Kidney epithelial cell (primary cell): ENCODE measurements at regions not wholly inside any gene's neighbourhood (a gene's known extent, or its start where the extent isn't known, plus 50 kb on each side); places are given as distances from the start of the nearest gene placed in this dataset.

Source experiments
- DNase-seq: peaks from one replicate; pipeline ENCODE4 v3.0.0-alpha.2; 2010; ENCODE audit warnings: low read depth
- H3K27me3 ChIP-seq: 2 replicates; pipeline ENCODE4 v1.6.0; 2011; ENCODE audit warnings: low read length; ENCODE audit not compliant: control insufficient read depth, insufficient read depth
- H3K36me3 ChIP-seq: 2 replicates; pipeline ENCODE4 v1.5.1; 2011; ENCODE audit warnings: low read length; ENCODE audit not compliant: control insufficient read depth, insufficient read depth
- H3K4me3 ChIP-seq: 2 replicates; pipeline ENCODE4 v1.5.1; 2011; ENCODE audit warnings: low read depth, mild to moderate bottlenecking, control low read depth, low read length
- CTCF ChIP-seq: IDR thresholded peaks from 2 replicates; pipeline ENCODE4 v1.5.1; 2011; ENCODE audit warnings: mild to moderate bottlenecking, moderate library complexity, low read length, control low read depth, inconsistent platforms; ENCODE audit not compliant: insufficient read depth, poor library complexity, severe bottlenecking

- Histone ChIP-seq H3K27me3 (no peaks in the 10 kb centered on the region), H3K4me3 (no peak overlapping the region), H3K36me3 (no peaks in the 10 kb centered on the region)
- DNase-seq = no peak
- no peak for TF ChIP-seq CTCF
These were observed 322.1 kb upstream of the CCL2 start for GRCh38 chr17:33932996-33933395.

- no peak for DNase-seq
- H3K27me3 ChIP-seq = no peaks in the 10 kb centered on the region
- no peak for TF ChIP-seq CTCF
- no peak overlapping the region for H3K4me3 ChIP-seq
- no peaks in the 10 kb centered on the region for H3K36me3 ChIP-seq
These were observed 321.5 kb upstream of the CCL2 start for GRCh38 chr17:33933576-33933975.

GRCh38 chr17:33934696-33935095 lies 320.4 kb upstream of the CCL2 start:
- no peaks in the 10 kb centered on the region for H3K27me3 ChIP-seq
- no peak for DNase-seq
- TF ChIP-seq CTCF = no peak
- no peaks in the 10 kb centered on the region for H3K36me3 ChIP-seq
- H3K4me3 ChIP-seq = no peak overlapping the region

- no peaks in the 10 kb centered on the region for H3K36me3 ChIP-seq
- no peak overlapping the region for H3K4me3 ChIP-seq
- DNase-seq = no peak
- H3K27me3 ChIP-seq = no peaks in the 10 kb centered on the region
- TF ChIP-seq CTCF = no peak
These were observed 319.3 kb upstream of the CCL2 start for GRCh38 chr17:33935822-33936221.

- no peak for DNase-seq
- Histone ChIP-seq H3K4me3 (no peak overlapping the region), H3K36me3 (no peaks in the 10 kb centered on the region), H3K27me3 (no peaks in the 10 kb centered on the region)
- TF ChIP-seq CTCF = no peak
These were observed 318.3 kb upstream of the CCL2 start for GRCh38 chr17:33936764-33937163.

- Histone ChIP-seq H3K36me3 (no peaks in the 10 kb centered on the region), H3K4me3 (no peak overlapping the region), H3K27me3 (no peaks in the 10 kb centered on the region)
- TF ChIP-seq CTCF = no peak
- DNase-seq = no peak
These were observed 315.1 kb upstream of the CCL2 start for GRCh38 chr17:33939959-33940358.
